Endothelial cell of umbilical vein (primary cell): ENCODE measurements at regions not wholly inside any gene's neighbourhood (a gene's known extent, or its start where the extent isn't known, plus 50 kb on each side); places are given as distances from the start of the nearest gene placed in this dataset.

ENCODE experiments used
- BruUV-seq: library from RNA; stranded (reverse); fragments of 400-500 nt; replicated peaks from 2 replicates; lab custom pipeline; 2021; lab: Mats Ljungman, UMichigan
- CTCF ChIA-PET: fragments of 300-600, 350-600 bp; sonication (Branson Sonifier 250); formaldehyde crosslinking; loops from one replicate; lab custom pipeline; 2021; ENCODE audit warnings: antibody characterized with exemption, inconsistent platforms; lab: Charles Lee
- POLR2A ChIA-PET: fragments of 300-600, 350-600 bp; sonication (Branson Sonifier 250); formaldehyde crosslinking; loops from one replicate; lab custom pipeline; 2021; ENCODE audit warnings: antibody characterized with exemption, inconsistent platforms; lab: Charles Lee
- DNase-seq: peaks from one replicate; pipeline ENCODE4 v3.0.0-alpha.2; 2011; ENCODE audit warnings: low read depth, low spot score
- FAIRE-seq: peaks from 2 replicates; lab custom pipeline; 2011; peaks lifted over from hg19 to GRCh38; lab: Jason Lieb, UNC
- H2AFZ ChIP-seq: 2 replicates; pipeline ENCODE4 v1.6.0; 2012; ENCODE audit warnings: low read depth, low read length, control low read depth, inconsistent platforms
- H3K27ac ChIP-seq: 2 replicates; pipeline ENCODE4 v1.5.1; 2011; ENCODE audit warnings: low read depth, mild to moderate bottlenecking, control low read depth, low read length, moderate library complexity; ENCODE audit not compliant: insufficient read depth
- H3K27me3 ChIP-seq, 2 experiments: 2 replicates each; pipeline versions ENCODE4 v1.6.0 to v1.6.1; 2011; ENCODE audit warnings: low read length in 2 of 2, mixed read lengths in 1 of 2; ENCODE audit not compliant: control insufficient read depth in 2 of 2, insufficient read depth in 2 of 2
- H3K36me3 ChIP-seq, 2 experiments: 2 replicates in 1 of 2; 3 replicates in 1 of 2; pipeline ENCODE4 v1.5.1; 2011; ENCODE audit warnings: low read length in 2 of 2, mild to moderate bottlenecking in 1 of 2, moderate library complexity in 1 of 2; ENCODE audit not compliant: control insufficient read depth in 2 of 2, insufficient read depth in 2 of 2; ENCODE audit errors: extremely low read depth in 1 of 2
- H3K4me1 ChIP-seq: 3 replicates; pipeline ENCODE4 v1.5.1; 2011; ENCODE audit warnings: mild to moderate bottlenecking, low read length; ENCODE audit not compliant: control insufficient read depth, insufficient read depth; ENCODE audit errors: extremely low read depth
- H3K4me2 ChIP-seq: 2 replicates; pipeline ENCODE4 v1.6.1; 2011; ENCODE audit warnings: low read length, control low read depth, mixed read lengths; ENCODE audit not compliant: insufficient read depth
- H3K4me3 ChIP-seq, 3 experiments: fragments of 200-600 bp in 1 of 3; sonication (generic), shearing (Covaris generic) in 1 of 3; replicated peaks in 1 of 3; 2 replicates each; pipeline ENCODE4 v1.5.1; 2011 to 2016; ENCODE audit warnings: control low read depth in 3 of 3, low read length in 3 of 3, mild to moderate bottlenecking in 2 of 3, inconsistent platforms in 1 of 3, low read depth in 1 of 3, moderate library complexity in 1 of 3; ENCODE audit not compliant: insufficient read depth in 1 of 3
- H3K79me2 ChIP-seq: 2 replicates; pipeline ENCODE4 v1.6.0; 2012; ENCODE audit warnings: low read length, inconsistent platforms; ENCODE audit not compliant: control insufficient read depth, insufficient read depth
- H3K9ac ChIP-seq: replicated peaks from 2 replicates; pipeline ENCODE3; 2011; ENCODE audit warnings: low read length, control low read depth; ENCODE audit not compliant: insufficient read depth; ENCODE audit errors: extremely low read depth
- H3K9me1 ChIP-seq: replicated peaks from 3 replicates; pipeline ENCODE4 v1.6.0; 2011; ENCODE audit warnings: mild to moderate bottlenecking, low read length; ENCODE audit not compliant: control insufficient read depth, insufficient read depth; ENCODE audit errors: extremely low read depth
- H3K9me3 ChIP-seq: replicated peaks from 2 replicates; pipeline ENCODE4 v1.5.1; 2012; ENCODE audit warnings: low read length, inconsistent platforms; ENCODE audit not compliant: control insufficient read depth, insufficient read depth
- H4K20me1 ChIP-seq: replicated peaks from 2 replicates; pipeline ENCODE3; 2011; ENCODE audit warnings: mild to moderate bottlenecking, low read length; ENCODE audit not compliant: control insufficient read depth, insufficient read depth; ENCODE audit errors: extremely low read depth
- EZH2 ChIP-seq: IDR thresholded peaks from 2 replicates; pipeline ENCODE4 v1.6.1; 2012; ENCODE audit warnings: borderline replicate concordance, low read depth, mild to moderate bottlenecking, moderate library complexity, low read length, inconsistent platforms; ENCODE audit not compliant: severe bottlenecking
- FOS ChIP-seq: IDR thresholded peaks from 2 replicates; pipeline ENCODE4 v1.6.1; 2011; ENCODE audit warnings: mild to moderate bottlenecking, low read length, moderate library complexity, borderline replicate concordance; ENCODE audit not compliant: insufficient read depth
- GATA2 ChIP-seq: IDR thresholded peaks from 2 replicates; pipeline ENCODE4 v1.7.0; 2011; ENCODE audit warnings: low read depth, mild to moderate bottlenecking, moderate library complexity, mixed read lengths, low read length; ENCODE audit not compliant: insufficient read length, insufficient read depth
- JUN ChIP-seq: IDR thresholded peaks from 2 replicates; pipeline ENCODE4 v1.6.1; 2011; ENCODE audit warnings: borderline replicate concordance, low read depth; ENCODE audit not compliant: insufficient read length, insufficient read depth
- MYC ChIP-seq: IDR thresholded peaks from one replicate; pipeline ENCODE4 v1.6.1; 2011; ENCODE audit warnings: mild to moderate bottlenecking, low read depth, low read length
- POLR2A ChIP-seq: IDR thresholded peaks from 2 replicates; pipeline ENCODE4 v1.6.1; 2012; ENCODE audit warnings: low read depth, mild to moderate bottlenecking, control low read depth, low read length
- POLR2AphosphoS5 ChIP-seq: IDR thresholded peaks from 2 replicates; pipeline ENCODE4 v1.6.1; 2012; ENCODE audit warnings: low read depth, mild to moderate bottlenecking, control low read depth, low read length, moderate library complexity; ENCODE audit not compliant: insufficient read depth
- dilution Hi-C: fragments of 300-500 bp; cut with MboI; formaldehyde crosslinking; loops from one replicate; pipeline ENCODE4 v1.15.0; 2019; ENCODE audit warnings: low sequenced_read_pairs; ENCODE audit not compliant: extremely low pct_ligation_motif_present
- intact Hi-C: fragments of 100-400 bp; cut with micrococcal nuclease; formaldehyde crosslinking; loops from one replicate; pipeline ENCODE4 v1.10.0; 2022
- TF ChIP-seq, protein P1 (sequence below): IDR thresholded peaks from 2 replicates; pipeline ENCODE4 v1.6.1; 2011; ENCODE audit not compliant: insufficient read depth, insufficient read length
- TF ChIP-seq, protein P2 (sequence below), 2 donors: IDR thresholded peaks; 1 replicate in 1 of 2; 2 replicates in 1 of 2; pipeline ENCODE4 v1.5.1; 2011; ENCODE audit warnings: low read length in 2 of 2, mild to moderate bottlenecking in 2 of 2, moderate library complexity in 2 of 2, control low read depth in 1 of 2, inconsistent platforms in 1 of 2, low read depth in 1 of 2; ENCODE audit not compliant: insufficient read depth in 1 of 2; ENCODE audit errors: extremely low read depth in 1 of 2

DNA sequence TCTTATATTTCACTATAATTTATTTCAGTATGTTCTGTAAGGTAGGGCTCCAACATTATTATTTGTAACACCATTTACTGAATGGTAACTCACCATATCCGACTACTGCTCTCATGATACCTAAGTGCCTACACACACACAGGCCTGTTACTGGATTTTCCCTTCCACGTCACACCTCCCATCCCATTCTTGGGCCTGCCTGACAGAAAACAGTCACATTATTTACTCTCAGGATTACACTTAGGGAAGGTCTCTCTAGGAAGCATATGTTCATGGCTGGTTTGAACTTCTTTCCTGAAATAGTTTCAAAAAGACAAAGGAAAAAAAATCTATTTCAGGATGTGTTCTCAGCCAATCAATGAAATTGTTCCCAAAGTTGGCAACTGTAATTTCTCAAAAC, 102.3 kb upstream of the DOCK9 start:
- Histone ChIP-seq H3K9ac (no peak overlapping the region), H3K27me3 (no peaks in the 10 kb centered on the region), H3K79me2 (peaks cover 18% of the 10 kb centered on the region), H3K9me1 (no peaks in the 10 kb centered on the region), H2AFZ (no peak overlapping the region), H3K4me3 (no peak overlapping the region), H3K4me2 (no peak overlapping the region), H3K36me3 (no peaks in the 10 kb centered on the region), H3K27ac (no peak overlapping the region), H3K4me1 (peaks cover 10% of the 10 kb centered on the region), H3K9me3 (no peaks in the 10 kb centered on the region), H4K20me1 (no peaks in the 10 kb centered on the region)
- CTCF ChIA-PET, result no interaction called here
- TF ChIP-seq, protein P1, sequence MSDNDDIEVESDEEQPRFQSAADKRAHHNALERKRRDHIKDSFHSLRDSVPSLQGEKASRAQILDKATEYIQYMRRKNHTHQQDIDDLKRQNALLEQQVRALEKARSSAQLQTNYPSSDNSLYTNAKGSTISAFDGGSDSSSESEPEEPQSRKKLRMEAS, result no peak
- TF ChIP-seq GATA2, result no peak
- POLR2A ChIA-PET, result no interaction called here
- no peak for FAIRE-seq
- DNase-seq, result no peak
- intact Hi-C loops (loop anchor here (10.0 kb wide), 1 partner anchor 185 kb away; no protein-coding TSS in a partner anchor), dilution Hi-C loops (no loop called here)
- BruUV-seq, result no TSS peak

DNA sequence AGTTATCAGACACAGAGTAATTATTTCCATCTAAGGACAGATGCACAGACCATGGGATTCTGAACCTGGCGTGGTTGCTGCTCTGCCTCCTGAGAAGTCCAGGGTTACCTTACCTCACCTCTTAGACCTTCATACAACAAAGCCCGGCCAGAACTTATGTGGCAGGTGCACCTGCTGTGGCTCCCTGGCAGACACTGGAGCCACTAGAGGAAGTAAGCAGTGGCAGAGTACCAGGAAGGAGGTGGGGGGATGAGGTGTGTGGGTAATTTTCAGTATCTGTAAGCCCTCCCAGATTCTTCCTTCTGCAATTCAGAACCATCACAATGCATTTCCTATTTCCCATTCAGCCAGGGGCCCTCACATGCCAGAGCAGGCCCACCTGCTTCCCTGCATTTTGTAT, 106.1 kb upstream of the DOCK9 start:
- no peak overlapping the region for H3K4me3 ChIP-seq
- no peaks in the 10 kb centered on the region for H3K36me3 ChIP-seq
- H3K27ac ChIP-seq, result no peak overlapping the region
- H3K27me3 ChIP-seq, result no peaks in the 10 kb centered on the region
- ChIA-PET CTCF (no interaction called here), POLR2A (no interaction called here)
- no peak overlapping the region for H3K9ac ChIP-seq
- no peaks in the 10 kb centered on the region for H3K9me1 ChIP-seq
- dilution Hi-C loops (no loop called here), intact Hi-C loops (loop anchor here (2.0 to 10.0 kb wide), 2 partner anchors 21 to 181 kb away; no protein-coding TSS in a partner anchor)
- H4K20me1 ChIP-seq, result no peaks in the 10 kb centered on the region
- no peak for FAIRE-seq
- H2AFZ ChIP-seq, result no peak overlapping the region
- peaks cover 12% of the 10 kb centered on the region for H3K79me2 ChIP-seq
- H3K4me2 ChIP-seq, result no peak overlapping the region
- DNase-seq, result no peak
- H3K9me3 ChIP-seq, result no peaks in the 10 kb centered on the region
- peaks cover 19% of the 10 kb centered on the region for H3K4me1 ChIP-seq
- TF ChIP-seq, protein P1, result no peak
- TF ChIP-seq GATA2 (no peak), FOS (no peak), JUN (no peak), POLR2AphosphoS5 (no peak), EZH2 (no peak), MYC (no peak), POLR2A (no peak)
- TF ChIP-seq, protein P2, sequence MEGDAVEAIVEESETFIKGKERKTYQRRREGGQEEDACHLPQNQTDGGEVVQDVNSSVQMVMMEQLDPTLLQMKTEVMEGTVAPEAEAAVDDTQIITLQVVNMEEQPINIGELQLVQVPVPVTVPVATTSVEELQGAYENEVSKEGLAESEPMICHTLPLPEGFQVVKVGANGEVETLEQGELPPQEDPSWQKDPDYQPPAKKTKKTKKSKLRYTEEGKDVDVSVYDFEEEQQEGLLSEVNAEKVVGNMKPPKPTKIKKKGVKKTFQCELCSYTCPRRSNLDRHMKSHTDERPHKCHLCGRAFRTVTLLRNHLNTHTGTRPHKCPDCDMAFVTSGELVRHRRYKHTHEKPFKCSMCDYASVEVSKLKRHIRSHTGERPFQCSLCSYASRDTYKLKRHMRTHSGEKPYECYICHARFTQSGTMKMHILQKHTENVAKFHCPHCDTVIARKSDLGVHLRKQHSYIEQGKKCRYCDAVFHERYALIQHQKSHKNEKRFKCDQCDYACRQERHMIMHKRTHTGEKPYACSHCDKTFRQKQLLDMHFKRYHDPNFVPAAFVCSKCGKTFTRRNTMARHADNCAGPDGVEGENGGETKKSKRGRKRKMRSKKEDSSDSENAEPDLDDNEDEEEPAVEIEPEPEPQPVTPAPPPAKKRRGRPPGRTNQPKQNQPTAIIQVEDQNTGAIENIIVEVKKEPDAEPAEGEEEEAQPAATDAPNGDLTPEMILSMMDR (IDR thresholded peaks at IDR 0.05; ENCODE audit: extremely low read depth in 1 of 2, insufficient read depth in 1 of 2, low read depth in 1 of 2, low read length in 2 of 2), result no peak
- BruUV-seq, result no TSS peak
